ENCODE measurements at regions not wholly inside any gene's neighbourhood (a gene's known extent, or its start where the extent isn't known, plus 50 kb on each side); places are given as distances from the start of the nearest gene placed in this dataset.

GRCh38 chr13:71021825-71022422 lies 845.1 kb downstream of the DACH1 start:
- Histone ChIP-seq H3K27ac (ENCODE audit: low read length) (no peak overlapping the region), H3F3A (ENCODE audit: insufficient read depth, low read length, poor library complexity, severe bottlenecking) (no peaks in the 10 kb centered on the region), H3K36me3 (ENCODE audit: insufficient read depth, low read length) (no peaks in the 10 kb centered on the region), H3K4me3 (ENCODE audit: low read length) (no peak overlapping the region), H2AFZ (ENCODE audit: low read depth, low read length) (no peak overlapping the region), H3K9me2 (ENCODE audit: insufficient read depth, low read length) (no peaks in the 10 kb centered on the region), H3K79me2 (replicated peaks; ENCODE audit: insufficient read depth, low read length) (no peaks in the 10 kb centered on the region), H3K27me3 (ENCODE audit: insufficient read depth, low read depth, low read length) (no peaks in the 10 kb centered on the region), H4K20me1 (ENCODE audit: insufficient read depth) (no peaks in the 10 kb centered on the region), H3K9ac (ENCODE audit: low read length) (no peak overlapping the region), H3K4me2 (ENCODE audit: low read length) (no peak overlapping the region), H3K9me3 (ENCODE audit: low read length) (no peaks in the 10 kb centered on the region)
- TF ChIP-seq MXI1 (conservative IDR thresholded peaks at IDR 0.05; ENCODE audit: poor library complexity, severe bottlenecking) (no peak), EZH2 (IDR thresholded peaks at IDR 0.05; ENCODE audit: borderline replicate concordance, insufficient read depth, low read length, poor library complexity, severe bottlenecking) (no peak), CTCF (IDR thresholded peaks at IDR 0.05; ENCODE audit: poor library complexity, severe bottlenecking) (no peak), EP300 (conservative IDR thresholded peaks at IDR 0.05; ENCODE audit: poor library complexity, severe bottlenecking) (no peak), REST (IDR thresholded peaks at IDR 0.05; ENCODE audit: borderline replicate concordance) (no peak), SMC3 (conservative IDR thresholded peaks at IDR 0.05; ENCODE audit: poor library complexity) (no peak), TAF1 (IDR thresholded peaks at IDR 0.05; ENCODE audit: low read depth) (no peak), POLR2AphosphoS5 (IDR thresholded peaks at IDR 0.05) (no peak), RAD21 (conservative IDR thresholded peaks at IDR 0.05) (no peak)

- H3K27ac ChIP-seq (ENCODE audit: low read length), result no peak overlapping the region
- no peak overlapping the region for H3K9ac ChIP-seq (ENCODE audit: low read length)
- H3F3A ChIP-seq (ENCODE audit: insufficient read depth, low read length, poor library complexity, severe bottlenecking), result no peaks in the 10 kb centered on the region
- no peak for TF ChIP-seq MXI1 (conservative IDR thresholded peaks at IDR 0.05; ENCODE audit: poor library complexity, severe bottlenecking)
- no peak for TF ChIP-seq EZH2 (IDR thresholded peaks at IDR 0.05; ENCODE audit: borderline replicate concordance, insufficient read depth, low read length, poor library complexity, severe bottlenecking)
- TF ChIP-seq EP300 (conservative IDR thresholded peaks at IDR 0.05; ENCODE audit: poor library complexity, severe bottlenecking), result no peak
- no peak for TF ChIP-seq SMC3 (conservative IDR thresholded peaks at IDR 0.05; ENCODE audit: poor library complexity)
- no peak for TF ChIP-seq CTCF (IDR thresholded peaks at IDR 0.05; ENCODE audit: poor library complexity, severe bottlenecking)
- TF ChIP-seq POLR2AphosphoS5 (IDR thresholded peaks at IDR 0.05), result no peak
- TF ChIP-seq TAF1 (IDR thresholded peaks at IDR 0.05; ENCODE audit: low read depth), result no peak
- TF ChIP-seq RAD21 (conservative IDR thresholded peaks at IDR 0.05), result no peak
- no peak for TF ChIP-seq REST (IDR thresholded peaks at IDR 0.05; ENCODE audit: borderline replicate concordance)
- no peaks in the 10 kb centered on the region for H3K36me3 ChIP-seq (ENCODE audit: insufficient read depth, low read length)
- no peaks in the 10 kb centered on the region for H3K27me3 ChIP-seq (ENCODE audit: insufficient read depth, low read depth, low read length)
- no peak overlapping the region for H3K4me3 ChIP-seq (ENCODE audit: low read length)
- no peak overlapping the region for H2AFZ ChIP-seq (ENCODE audit: low read depth, low read length)
- H4K20me1 ChIP-seq (ENCODE audit: insufficient read depth), result no peaks in the 10 kb centered on the region
- H3K9me3 ChIP-seq (ENCODE audit: low read length), result no peaks in the 10 kb centered on the region
- H3K9me2 ChIP-seq (ENCODE audit: insufficient read depth, low read length), result no peaks in the 10 kb centered on the region
- no peak overlapping the region for H3K4me2 ChIP-seq (ENCODE audit: low read length)
- H3K79me2 ChIP-seq (replicated peaks; ENCODE audit: insufficient read depth, low read length), result no peaks in the 10 kb centered on the region
These were observed 848.0 kb downstream of the DACH1 start for GRCh38 chr13:71018995-71019394.

Data from neural cell (in vitro differentiated cells).